GM21528 (cell line): ENCODE measurements at regions not wholly inside any gene's neighbourhood (a gene's known extent, or its start where the extent isn't known, plus 50 kb on each side); places are given as distances from the start of the nearest gene placed in this dataset.

ENCODE experiments used
- ATAC-seq: cut with Tn5 transposase; IDR thresholded peaks from one replicate; pipeline ENCODE4 v1.9.1; 2021; ENCODE audit warnings: mild to moderate bottlenecking, moderate library complexity; ENCODE audit not compliant: unreplicated experiment, low FRiP score

DNA sequence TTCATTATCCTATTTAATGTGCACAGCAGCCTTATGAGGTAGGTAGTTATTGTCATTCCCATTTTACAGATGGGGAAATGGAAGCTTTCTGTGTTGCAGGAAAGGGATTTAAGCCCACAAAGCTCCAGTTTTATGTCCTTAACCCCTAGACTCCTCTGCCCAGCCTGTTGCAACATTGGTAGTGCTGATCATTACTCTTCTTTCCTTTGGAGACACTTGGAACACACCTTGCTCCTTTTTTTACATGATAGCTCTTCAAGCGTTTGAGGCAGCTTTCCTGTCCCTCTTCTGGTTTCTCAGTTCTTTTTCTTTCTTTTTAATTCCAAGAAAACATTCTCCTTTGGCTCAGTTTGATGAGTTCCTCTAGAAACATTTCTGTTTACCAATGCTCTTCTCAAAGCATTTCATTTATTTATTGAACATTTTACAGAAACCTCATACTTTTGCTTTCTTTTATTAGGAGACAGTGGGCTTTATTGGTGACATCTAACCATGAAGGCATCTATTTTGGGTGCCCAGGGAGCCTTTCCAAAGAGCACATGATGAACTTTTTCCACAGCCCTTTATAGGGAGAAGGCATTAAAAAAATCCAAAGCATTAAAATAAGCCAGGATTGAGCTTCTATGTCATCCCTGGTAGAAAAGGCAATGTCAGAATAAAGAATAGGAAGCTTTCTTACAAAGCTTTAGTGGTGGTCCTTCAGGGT, 218.0 kb downstream of the TMEM38B start:
- ATAC-seq = no peak

- ATAC-seq = no peak
These were observed 218.6 kb downstream of the TMEM38B start for GRCh38 chr9:105912863-105913516.

- ATAC-seq = no peak
These were observed 226.9 kb downstream of the TMEM38B start for GRCh38 chr9:105921057-105921726.

- no peak for ATAC-seq
These were observed 234.1 kb downstream of the TMEM38B start for GRCh38 chr9:105928416-105928815.

GRCh38 chr9:105930011-105930627, 235.8 kb downstream of the TMEM38B start:
- ATAC-seq = no peak

- ATAC-seq = no peak
These were observed 237.9 kb downstream of the TMEM38B start for GRCh38 chr9:105932276-105932675.

DNA sequence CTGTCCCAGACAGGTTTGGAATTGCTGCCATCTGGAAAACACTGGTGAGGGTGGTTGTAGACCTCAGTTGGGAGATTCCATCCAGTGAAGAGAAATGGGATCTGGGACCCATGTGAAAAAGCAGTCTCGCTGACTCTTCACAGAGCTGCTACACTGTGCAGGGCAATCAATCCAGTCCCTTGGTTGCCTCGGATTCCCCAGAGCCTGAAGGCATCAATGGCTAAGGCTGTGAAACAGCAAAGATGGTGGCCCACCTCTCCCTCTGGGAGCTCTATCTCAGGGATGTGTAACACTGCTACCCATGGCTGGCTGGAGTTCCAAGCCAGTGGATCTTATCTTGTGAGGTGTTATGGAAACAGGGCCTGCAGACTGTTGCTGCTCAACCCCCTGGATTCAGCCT, 256.1 kb downstream of the TMEM38B start:
- ATAC-seq = no peak

DNA sequence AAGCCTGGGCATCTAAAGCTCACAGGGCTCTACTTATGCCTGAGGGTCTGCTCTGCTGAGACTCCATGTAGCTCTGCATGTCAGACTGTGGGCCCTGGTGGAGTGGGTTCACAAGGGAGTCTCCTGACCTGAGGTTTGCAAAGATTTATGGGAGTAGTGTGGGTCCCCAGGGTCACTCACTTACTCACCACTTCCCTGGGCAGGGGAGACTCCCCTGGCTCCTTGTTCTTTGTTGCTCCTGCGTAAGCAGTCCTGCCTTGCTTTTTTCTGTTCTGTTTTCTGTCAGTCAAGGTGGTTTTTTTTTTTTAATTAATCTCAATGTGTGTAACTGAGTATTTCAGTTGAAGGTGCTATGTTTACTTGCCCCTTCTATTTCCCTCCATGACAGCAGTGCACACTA, 256.6 kb downstream of the TMEM38B start:
- ATAC-seq = no peak

- no peak for ATAC-seq
These were observed 260.2 kb downstream of the TMEM38B start for GRCh38 chr9:105954517-105954916.

DNA sequence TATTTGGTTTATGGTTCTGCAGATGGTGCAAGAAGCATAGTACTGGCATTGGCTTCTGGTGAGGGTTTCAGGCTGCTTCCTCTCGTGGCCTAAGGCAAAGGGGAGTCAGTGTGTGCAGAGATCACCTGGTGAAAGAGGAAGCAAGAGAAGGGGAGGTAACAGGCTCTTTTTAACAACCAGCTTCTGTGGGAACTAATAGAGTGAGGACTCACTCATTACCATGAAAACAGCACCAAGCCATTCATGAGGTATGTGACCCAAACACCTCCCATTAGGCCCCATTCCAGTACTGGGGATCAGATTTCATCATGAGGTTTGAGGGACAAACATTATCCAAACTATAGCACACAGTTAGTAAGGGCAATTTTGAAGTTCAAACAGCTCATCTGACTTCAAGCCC, 263.5 kb downstream of the TMEM38B start:
- no peak for ATAC-seq

GRCh38 chr9:105958587-105958986, 264.2 kb downstream of the TMEM38B start:
- no peak for ATAC-seq

DNA sequence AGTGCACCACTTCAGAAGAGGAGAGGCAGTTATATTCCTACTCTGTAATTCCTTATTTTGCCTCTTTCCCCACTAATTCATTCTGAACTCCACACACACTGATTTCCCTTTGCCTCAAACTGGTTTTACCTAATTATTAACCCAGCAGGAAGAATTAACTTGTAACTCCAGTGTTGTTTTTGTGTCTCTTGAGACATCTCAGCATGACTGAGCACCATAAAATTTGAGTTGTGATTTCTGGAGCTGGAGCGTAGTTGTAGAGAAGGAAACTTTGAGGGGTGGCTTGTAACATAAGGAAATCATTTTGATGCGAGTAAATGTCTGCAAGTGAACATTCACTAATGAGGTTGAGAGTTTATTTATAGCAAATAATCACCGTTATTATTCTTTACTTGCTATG, 265.2 kb downstream of the TMEM38B start:
- ATAC-seq = no peak

DNA sequence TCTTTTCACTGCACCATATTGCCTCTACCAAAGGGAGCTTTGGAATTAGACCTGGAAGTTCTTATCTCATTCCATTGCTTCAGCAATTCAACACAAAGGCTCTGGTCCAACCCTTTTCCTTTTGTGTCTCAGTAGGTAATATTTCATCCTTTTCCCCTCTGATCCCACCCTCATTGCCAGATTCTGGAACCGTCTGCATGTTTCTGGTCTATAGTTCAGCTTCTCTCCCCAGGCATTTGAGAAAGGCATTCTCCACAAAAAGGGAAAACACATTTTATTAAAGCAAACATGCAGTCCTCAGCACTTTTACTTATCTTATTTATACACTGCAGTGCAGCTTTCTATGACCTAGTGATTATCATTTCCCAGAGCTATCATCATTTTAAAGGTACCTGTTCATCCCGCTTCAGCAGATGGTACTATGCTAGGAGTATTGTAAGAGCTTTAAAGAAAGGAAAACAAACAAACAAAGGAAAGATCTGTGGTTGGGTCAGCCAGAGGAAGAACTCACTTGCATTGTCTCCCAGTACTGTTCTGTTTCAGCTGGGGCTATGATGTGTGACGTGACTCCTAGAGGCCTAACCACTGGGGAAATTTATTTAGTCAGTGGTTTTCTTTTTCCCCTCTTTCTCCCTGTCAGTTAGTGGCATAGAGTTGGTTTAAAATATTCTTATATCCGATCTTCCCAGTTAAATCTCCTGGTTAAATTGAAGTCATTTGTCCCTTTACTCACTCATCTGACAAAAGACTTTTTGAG, 269.2 kb downstream of the TMEM38B start:
- ATAC-seq = no peak

GRCh38 chr9:105964156-105964555, 269.8 kb downstream of the TMEM38B start:
- no peak for ATAC-seq

DNA sequence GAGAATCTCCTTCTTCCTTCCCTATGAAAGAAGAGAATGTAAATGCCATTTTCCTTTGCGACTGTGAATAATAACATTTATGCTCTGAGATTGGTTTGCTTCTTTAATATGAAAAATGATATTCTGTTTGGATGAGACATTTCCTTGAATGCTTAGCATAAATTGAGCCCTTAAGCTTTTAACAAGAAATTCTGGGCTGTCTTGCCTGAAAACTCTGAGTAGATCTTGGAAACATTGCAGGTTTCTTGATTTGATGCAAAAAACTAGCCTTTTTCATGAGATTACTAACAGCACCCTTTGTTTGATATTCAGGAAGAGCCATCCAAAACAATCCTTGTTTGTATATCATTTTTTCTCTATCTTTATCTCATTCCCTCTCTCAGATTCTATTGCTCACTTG, 272.5 kb downstream of the TMEM38B start:
- no peak for ATAC-seq

DNA sequence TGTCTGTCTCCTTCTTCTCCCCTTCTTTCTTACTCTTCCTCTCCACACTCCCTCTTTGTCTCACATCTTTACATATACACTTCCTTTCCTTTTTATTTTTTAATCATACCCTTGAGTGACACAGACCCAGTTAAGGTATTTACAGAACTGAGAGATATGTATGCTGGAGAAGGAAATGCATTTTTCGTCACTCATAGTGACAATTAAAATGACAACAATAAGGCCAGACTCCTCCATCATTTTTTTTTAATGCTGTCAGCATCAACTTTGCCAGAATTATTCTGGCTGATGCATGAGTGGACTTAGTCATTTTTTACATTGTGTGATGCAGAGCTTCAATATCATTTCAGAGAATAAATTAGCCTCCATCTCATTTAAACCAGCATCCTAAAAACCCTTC, 272.9 kb downstream of the TMEM38B start:
- no peak for ATAC-seq

DNA sequence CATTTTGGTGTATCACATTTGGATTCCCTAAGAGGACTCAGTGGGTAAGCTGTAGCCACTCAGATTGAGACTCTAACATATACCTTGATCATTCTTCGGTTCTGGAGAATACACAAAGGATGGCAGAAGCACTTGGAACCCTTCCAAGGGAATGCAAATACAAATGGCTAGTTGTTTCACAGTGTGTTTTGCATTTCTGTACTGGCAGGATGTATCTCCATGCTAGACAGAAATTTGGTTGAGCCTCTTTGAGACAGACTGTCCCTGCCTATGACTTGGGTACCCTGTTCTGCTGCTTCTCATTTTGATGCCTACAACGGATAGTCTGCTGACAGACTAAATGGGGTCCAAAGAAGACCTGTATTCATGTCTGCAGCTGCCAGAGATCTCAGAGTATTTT, 273.5 kb downstream of the TMEM38B start:
- no peak for ATAC-seq

DNA sequence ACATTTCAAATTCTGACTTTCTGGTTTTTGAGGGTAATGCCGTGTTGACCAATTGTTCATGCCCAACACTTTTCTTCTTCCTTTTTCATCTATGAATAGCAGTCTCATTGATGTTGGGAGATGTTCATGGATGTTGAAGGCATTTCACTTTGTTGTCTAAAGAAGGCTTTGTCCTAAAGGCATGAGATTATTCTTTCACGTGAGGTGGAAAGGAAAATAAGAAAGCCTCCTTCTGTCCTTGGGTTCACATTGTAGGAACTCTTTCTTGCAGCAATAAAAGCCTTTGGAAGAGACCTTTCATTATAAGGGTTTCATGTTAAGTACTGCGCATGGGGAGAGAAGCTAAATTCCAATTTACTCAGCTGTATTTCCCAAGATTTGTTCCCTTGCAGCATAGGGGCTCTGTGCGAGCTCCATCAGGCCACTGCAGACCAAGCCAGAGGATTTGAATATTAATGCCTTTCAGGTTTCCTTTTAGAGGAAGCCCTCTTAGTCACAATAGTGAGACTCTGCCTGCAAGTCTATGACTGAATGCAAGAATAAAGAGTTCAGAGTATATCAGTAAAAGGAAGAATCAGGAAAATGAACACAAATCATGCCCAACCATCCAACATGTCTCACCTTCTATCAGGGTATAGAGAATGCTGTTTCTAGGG, 274.6 kb downstream of the TMEM38B start:
- no peak for ATAC-seq

DNA sequence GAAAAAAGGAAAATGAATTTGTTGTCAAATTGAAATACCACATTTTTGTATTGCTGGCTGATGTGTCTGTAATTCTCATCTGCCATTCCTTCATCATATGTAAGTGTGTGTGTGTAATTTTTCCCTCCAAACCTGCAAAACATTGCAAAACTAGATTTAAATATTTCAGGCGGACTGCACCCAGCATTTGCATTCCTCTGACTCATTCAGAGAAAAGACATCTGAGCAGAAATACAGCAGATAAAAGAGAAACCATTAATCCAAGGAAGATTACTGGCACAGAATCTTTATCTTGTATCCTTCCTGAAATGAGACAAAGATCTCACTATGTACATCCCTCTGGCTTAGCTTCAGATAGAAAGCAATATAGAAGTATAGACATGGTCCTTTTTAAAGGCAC, 275.3 kb downstream of the TMEM38B start:
- no peak for ATAC-seq

- ATAC-seq = no peak
These were observed 277.6 kb downstream of the TMEM38B start for GRCh38 chr9:105971986-105972385.
